ENCODE measurements at regions not wholly inside any gene's neighbourhood (a gene's known extent, or its start where the extent isn't known, plus 50 kb on each side); places are given as distances from the start of the nearest gene placed in this dataset.
A peak's percentile ranks its signal among the peaks of the same experiment; 100 is the strongest.
"Not testable (repeated sequence)": the region's sequence is repeated elsewhere in the genome, so short reads cannot be mapped to it uniquely, and the experiment has no call there.

DNA sequence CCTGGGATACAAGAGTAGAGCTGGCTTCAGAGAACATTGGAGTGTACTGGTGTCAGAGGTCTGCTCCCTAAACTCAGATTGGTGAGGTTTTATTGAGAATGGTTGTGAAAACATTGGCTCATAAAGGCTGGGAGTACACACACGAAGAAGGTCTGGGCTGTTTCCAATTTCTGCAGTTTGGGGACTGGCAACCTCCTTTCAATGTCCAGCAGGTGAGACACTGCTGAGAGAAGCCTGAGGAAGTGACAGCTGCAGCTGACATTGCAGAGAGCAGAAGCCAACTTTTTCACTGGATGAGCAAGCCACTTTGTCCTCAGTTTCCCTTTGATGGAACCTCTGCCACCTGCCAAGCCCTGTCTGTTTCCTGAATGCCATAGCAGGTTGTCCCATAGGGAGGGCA, 346.6 kb upstream of the SPRED2 start:
- no peak for FAIRE-seq

DNA sequence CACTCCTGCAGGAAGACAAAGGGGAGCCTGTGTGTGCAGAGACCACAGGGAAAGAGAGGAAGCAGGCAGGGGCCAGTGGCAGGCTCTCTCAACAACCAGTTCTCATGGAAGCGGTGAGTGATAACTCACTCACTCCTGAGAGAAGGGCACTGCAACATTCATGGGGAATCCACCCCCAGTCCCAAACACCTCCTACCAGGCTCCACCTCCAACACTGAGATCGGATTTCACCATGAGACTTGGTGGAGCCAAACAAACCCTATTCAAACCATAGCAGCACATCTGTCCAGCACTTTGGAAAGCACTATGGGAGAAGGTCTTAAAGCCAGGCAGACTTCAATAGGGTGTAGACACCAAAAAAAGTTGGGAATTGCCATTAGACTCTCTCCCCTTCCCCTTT, 345.7 kb upstream of the SPRED2 start:
- FAIRE-seq: no peak

DNA sequence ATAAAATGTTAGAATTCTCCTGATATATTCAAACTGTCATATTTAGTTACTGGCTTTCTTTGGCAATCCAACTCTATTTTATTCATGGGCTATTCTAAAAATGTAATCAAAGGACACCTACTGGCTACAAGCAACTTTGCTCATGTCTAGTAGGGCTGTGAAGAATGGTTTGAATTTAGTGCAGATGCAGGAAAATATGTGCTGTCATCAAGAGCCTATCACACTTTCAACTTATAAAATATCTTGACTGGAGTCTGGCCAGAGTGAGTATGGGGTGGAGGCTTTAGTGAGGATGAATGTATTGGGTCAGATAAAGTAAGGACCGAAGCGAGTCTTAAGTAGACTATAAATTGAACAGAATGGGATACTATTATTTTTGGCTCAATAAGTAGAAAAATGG, 343.4 kb upstream of the SPRED2 start:
- no peak for FAIRE-seq

DNA sequence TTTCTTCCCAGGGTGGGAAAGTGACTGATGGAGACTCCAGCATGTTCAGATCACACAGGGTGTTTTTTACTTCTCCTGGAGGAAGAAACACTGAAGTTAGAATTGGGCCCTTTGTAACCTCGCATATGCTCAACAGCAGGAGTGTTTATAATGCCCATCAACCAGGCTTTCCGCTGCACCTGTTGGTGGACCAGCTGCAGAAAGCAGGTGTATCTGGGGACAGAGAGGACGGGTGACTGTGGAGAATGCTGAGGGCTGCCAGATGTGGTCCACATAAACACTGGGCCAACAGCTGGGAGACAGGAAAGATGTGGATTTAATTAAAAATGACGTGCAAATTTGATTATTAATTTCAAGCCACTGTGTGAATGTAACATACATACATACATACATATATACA, 335.5 kb upstream of the SPRED2 start:
- FAIRE-seq: no peak

DNA sequence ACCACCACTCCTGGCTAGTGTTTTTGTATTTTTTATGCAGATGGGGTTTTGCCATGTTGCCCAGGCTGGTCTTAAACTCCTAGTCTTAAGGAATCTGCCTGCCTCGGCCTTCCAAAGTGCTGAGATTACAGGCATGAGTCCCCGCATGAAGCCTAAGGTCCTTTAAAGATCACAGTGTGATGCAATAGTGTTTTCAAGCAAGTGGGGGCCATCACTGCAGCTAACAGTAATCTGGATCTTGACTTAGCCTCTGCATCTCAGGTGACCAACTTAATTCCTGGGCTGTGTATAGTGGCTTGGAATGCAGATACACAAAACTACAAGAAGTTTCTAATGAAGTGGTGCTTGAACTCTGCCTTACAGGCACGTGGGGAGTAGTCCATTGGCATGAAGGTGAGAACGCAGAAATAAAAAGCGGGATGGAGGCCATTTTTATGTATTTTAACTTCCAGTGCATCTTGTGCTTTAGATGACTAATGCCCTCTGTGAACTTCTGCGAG, 334.4 kb upstream of the SPRED2 start:
- no peak for FAIRE-seq

DNA sequence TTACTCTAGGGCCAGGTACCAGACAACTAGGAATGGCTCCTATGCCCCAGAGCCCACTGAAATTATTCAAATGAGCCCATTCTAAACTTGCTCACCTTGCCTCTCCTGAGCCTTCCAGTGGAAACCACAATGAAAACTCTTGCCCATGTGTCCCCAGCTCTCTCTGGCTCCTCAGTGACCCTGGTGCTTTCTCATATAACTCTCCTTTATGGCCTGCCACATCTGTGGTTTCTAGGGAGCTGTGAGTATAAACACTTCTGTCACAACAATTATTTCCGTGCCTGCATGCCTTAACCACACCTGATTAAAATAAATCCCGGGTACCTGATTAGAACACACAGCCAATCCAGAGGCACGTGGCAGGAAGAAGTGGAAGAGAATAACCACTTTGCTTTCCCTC, 333.0 kb upstream of the SPRED2 start:
- no peak for FAIRE-seq

DNA sequence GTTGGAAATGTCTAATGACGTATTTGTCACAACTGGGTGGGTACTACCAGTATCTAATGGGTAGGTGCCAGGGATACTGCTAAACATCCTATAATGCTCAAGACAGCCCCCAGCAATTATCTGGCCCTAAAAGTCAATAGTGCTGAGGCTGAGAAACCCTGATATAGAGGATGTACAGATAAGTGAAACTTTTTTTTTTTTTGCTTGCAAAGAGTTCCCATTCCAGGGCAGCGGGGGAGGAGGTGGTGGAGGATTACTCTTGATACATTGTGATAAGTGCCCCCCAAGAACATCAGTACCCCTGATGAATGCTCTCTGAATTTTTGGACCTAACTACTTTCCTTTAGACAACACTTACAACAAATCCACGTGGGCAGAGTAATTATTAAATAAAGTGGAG, 329.7 kb upstream of the SPRED2 start:
- no peak for FAIRE-seq

DNA sequence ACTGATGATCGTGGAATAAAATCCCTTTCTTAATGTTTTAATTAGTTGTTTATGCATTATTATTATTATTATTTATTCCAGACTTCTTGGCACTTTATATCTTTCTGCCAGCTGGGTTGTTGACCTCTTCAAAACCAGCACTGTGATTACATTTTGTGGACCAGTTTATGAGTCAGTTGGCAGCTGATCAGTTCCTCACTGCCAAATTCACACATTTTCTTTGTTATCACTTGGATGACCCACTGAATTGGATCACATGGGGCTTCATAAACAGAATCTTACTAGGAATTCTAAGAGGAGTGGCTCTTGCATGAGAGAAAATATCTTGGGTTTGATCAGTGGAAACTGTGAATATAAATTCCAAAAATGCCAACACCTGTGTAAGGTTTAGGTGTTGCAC, 321.8 kb upstream of the SPRED2 start:
- peak; percentile 95 for FAIRE-seq

DNA sequence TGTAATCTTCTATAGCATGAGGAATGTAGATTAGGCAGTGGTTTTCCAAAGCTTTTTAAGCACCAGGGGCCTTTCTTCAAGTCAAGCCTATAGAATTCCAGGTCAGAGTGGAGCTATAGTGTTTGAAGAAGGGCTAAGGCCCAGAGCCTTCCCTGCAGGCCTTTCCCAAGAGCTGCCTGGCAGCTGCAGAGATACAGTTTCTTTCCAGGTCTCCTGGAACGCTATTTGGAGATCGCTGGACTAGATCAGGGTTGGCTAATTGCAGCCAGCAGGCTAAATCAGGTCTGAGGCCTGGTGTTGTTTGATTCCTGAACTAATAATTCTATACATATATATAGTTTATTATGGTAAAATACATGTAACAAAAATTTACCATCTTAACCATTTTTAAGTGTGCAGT, 319.0 kb upstream of the SPRED2 start:
- no peak for FAIRE-seq

DNA sequence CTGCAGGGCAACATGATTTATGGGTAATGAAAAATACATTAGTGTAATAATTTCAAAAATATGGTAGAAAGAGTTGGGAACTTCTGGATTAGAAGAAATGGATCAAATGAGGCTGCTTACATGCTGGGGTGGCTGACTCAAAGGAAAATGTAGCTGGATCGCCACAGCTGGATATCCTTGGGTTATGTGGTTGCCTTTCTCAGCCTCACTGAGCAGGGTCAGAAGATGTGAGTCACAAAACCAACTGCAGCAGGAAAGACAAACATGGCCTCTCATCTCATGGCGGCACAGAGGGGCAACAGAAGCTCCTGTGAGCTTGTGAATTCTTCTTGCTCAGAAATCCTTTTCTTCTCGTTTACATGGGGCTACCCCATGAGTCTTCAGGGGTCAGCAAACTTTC, 317.1 kb upstream of the SPRED2 start:
- no peak for FAIRE-seq

DNA sequence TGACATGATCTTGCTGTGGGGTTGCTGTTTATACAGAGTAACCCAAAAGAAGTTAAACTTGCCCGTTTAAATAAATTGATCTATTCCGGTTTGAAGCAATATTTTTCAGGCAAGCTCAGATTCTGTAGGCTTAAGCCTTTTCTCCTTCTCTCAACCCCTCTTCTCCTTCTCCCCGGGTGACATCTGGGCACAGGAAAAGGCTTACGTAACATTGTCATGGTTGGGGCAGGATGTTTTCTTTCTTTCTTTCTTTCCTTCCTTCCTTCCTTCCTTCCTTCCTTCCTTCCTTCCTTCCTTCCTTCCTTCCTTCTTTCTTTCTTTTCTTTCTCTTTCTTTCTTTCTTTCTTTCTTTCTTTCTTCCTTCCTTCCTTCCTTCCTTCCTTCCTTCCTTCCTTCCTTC, 315.5 kb upstream of the SPRED2 start:
- not testable (repeated sequence) for FAIRE-seq

DNA sequence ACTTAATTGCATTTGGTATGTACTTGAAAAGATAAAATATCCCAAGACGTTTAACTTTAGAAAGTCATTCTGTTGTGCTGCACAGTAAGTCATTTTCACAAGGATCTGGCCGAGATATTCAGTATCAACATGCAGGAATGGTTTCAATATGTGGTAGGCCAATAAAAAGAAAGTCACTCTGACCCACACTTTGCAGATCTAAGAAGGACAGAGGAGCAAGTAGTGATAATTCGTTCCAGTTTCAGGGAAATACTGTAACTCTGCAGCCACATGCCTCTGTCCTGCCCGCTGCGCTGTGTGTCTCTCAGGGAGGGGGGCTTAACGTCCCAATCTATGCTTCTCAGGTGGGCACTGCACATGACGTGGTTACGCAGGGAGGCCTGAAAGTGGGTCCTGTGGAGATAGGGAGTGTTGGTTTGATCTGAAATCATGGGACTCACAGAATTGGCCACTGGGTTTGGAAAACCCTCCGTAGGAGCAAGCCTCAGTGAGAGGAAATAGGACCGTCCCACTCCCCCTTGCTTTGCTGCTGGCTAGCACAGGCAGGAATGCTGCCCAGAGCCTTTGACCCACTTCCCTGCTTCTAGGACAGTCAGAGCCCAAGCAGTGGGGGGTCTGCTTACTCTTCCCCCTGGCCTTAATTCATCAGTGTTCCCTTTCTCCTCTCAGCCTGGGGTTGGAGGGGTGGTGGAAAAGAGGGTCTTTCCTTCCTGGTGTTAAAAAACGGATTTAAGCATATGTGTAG, 314.7 kb upstream of the SPRED2 start:
- peak; percentile 96 for FAIRE-seq

DNA sequence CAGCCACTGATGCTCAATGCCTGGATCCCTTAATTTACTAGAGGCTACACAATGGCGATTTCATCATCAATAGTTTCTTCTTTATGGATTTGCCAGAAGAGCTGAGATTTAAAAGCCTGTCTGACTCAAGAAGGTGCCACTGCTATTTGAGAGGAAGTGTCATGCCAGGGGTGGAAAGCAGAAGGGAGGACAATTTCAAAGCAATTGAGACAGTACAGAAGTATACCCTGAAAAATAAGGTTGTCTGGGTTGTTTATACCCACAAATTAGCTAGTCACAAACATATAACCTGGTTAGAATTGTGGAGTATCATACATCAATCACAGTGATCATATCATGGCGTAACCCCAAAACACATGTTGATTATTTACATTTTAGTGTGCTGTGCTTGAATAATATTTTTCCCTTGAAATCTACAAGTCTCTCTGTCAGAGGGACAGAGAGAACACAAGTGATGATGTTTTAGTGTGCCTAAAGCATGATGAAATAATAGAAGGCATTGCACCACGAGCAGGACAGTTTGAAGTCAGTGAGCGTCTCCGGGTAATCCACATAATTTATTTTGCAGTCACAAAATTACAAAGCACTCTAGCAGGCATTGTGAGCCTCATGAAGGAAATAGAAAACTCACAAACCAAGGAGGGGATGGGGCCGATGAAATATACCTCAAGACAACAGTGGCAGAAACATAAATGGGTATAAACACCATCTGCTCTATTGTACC, 312.2 kb upstream of the SPRED2 start:
- no peak for FAIRE-seq

DNA sequence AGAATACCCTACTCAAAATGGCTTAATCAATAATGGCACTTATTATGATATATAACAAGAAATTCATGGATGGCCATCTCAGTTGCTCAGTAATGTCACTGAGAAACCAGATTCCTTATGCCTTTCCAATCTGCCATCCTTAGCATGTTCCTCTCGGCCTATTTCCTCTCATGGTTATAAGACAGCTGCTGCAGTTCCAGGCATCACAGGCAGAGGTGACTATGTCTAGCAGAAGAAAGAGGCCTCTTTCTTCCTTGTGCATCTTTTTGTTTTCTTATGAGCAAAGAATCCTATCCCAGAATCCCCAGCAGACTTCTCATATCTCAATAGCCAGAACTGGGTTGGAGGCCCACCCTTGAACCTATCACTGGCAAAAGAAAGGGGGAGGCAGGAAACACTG, 310.6 kb upstream of the SPRED2 start:
- no peak for FAIRE-seq

DNA sequence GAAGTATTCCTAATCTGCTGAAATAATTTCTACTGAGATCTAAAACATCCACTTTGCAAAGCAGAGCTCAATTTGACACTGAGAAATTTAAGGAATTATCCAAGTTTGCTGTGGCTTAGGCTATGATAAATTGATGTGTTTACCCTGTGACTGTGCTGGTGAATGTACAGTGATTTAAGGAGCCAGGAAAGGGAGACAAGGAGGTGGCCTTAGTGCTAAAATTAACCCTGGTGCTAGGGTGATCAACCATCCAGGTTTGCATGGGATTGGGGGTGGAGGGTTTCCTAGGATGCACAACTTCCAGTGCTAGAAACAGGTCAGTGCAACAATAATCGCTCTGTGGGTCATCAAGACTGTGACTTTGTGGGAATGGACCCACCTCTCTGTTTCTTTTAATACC, 307.5 kb upstream of the SPRED2 start:
- no peak for FAIRE-seq

DNA sequence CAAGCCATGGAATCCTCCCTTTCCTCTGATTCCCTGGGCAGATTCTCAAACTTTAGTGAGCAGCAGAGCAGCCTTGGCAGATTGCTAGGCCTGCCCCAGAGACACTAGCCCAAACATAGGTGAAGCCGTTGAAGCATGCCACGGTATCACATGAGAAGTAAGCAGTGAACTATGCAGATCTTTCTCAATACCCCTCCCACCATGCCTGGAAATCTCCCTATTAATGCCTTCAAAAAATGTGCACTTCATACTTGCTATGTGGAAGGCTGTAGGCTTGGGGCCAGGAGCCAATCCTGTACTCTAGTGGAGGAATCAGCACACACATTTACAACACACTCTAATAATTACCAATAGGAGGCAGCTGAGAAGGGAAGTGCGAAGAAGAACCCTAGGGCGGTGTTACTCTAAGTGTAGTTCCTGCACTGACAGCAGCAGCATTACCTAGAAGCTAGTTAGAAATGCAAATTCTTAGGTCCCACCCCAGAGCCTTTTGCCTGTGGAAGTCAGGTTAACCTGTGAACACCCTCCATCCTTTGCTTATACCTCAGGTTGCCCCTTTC, 305.1 kb upstream of the SPRED2 start:
- no peak for FAIRE-seq

DNA sequence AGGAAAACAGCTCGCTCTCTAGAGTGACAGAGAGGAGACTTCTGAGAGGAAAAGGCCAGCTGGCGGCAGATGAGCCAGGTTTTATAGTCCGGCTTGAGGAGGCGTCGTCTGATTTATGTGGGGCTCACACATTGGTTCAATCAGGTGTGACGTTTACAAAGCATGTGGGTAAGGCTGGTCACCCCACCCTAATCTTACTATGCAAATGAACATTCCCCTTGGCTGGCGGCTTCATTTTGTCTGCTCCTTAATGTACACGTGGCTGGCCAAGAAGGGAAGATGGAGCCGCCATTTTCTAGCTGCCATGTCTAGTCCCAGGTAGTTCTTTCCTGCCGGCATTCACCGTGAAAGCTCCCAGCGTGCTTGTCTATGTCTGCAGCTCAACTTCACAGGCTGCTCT, 299.1 kb upstream of the SPRED2 start:
- FAIRE-seq: no peak

DNA sequence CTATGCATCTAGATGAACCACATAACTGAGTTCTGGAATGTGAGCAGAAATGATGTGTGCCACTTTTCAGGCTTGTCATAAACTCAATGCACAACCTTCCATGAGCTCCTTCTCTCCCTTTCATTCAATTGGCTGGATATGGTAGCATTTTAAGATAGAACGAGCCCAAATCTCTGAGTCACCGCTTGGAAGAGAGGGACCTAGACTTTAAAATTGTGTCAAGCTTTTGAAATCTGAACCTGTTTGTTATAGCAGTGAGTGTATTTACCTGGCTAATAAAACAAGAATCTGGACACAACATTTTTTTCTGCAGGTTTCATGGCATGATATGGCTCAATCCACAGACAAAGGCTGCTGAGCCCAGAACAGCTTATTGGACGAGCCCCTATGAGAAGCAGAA, 297.8 kb upstream of the SPRED2 start:
- no peak for FAIRE-seq

DNA sequence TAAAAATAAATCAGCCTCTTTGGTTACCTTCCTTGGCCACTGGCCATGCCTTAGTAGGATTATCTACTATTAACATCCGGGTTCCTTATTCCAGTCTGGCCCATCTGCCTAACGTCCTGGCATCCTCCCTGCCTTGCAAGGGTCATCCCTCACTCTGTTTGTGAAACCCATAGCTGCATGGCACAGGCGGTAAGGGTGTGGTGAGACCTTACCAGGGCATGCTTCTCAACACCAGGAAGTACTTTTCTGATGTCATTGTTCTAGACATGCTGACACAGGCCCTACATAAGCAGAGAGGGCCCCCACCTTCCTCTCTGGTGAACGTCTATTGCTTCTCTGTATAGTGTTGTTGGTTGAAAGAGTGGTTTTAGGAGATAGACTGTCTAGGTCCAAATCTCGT, 296.8 kb upstream of the SPRED2 start:
- no peak for FAIRE-seq

DNA sequence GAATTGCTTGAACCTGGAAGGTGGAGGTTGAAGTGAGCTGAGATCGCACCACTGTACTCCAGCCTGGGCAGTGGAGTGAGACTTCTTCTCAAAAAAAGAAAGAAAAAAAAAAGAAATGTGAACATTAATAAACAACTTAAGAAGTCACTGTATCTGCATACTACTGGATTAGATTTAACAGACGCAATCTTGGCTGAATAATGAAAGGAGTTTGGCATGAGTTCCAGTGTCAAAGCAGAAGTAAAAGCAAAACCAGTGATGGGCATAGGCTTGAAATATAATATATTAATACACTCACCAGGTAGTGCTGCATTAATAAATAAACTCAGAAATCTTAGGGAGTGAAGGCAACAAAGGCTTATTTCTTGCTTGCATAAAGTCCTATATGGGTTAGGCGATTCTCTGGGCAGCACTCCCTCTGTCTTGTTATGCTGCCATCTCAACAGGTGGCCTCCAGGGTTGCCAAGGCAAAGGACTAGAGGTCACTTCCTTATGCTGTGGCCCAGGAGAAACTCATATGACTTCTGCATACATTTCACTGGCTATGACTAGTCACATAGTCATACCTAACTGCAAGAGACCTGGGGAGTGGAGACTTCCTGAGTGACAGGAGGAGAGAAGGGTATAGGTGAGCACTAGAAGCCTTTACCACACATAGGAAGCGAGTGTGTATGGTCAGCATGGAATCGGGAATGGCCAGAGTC, 296.2 kb upstream of the SPRED2 start:
- no peak for FAIRE-seq

DNA sequence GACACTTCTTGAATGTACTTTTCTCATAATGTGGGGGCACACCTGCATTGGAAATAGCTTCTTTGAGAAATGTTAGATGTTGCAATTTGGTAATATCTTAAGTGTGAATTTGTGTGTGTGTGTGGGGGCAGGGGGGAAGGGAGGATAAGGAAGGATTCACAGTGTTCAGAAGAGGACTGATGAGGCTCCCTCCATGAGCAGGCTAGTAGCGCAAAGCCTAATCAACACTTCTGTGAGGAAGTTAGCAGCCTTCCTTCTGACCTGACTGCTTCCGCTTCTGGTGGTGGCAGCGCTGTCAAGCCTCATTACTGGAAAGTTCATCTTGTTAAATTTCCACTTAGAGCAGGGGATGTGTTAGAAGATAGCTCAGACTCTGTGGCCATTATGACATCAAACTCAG, 295.4 kb upstream of the SPRED2 start:
- FAIRE-seq: no peak

DNA sequence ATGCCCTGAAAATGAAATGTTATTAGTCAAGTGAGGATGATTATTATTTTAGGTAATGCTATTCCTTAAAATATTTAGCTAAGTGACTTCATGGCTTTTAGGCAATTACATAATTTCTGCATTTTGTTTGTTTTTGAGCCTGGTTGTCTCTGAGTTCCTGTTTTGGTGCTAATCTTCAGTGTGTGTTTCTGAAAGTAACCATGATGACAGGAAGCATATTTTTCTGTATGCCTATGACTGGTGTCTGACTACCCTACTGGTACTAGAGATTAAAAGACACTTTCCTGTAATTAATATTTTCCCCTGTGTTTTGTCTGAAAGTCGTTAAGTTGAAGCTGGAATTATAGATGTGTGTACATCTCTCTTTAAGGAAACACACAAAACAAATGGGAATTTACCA, 295.0 kb upstream of the SPRED2 start:
- no peak for FAIRE-seq

DNA sequence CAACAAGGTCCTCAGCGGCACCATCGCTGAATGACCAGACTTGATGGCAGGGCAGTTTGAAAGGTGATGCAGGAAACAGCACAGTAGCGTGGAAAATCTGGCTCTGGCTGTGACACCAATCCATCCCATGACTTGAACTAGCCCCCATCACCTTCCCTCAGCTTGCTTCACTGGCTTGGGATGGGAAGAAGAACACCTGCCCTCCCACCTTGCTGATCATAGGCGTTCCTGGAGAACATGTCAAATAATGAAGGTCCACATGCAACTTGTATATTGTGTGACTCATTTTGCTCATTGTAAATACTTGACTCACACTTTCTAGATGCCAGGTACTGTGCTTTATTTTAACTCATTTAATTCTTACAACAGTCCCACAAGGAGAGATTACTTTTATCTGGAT, 292.4 kb upstream of the SPRED2 start:
- no peak for FAIRE-seq

DNA sequence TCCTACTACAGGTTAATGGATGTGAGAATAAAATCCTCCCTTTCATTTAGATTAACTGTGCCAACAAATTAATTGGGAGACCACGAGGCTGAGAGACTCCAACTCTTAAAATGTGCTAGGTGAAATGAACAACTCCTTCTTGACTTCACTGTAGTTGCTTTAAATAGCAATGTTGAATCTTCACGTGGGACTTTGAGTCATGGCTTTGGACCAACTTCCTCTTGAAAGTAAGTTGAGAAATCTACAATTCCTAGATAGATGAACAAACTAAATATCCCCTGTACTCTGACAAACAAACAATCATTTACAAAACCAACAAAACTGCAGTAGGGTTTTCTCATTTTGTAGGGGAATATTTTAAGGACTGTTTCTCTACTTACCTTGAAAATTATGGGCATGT, 291.9 kb upstream of the SPRED2 start:
- no peak for FAIRE-seq

Measured in endometrium (tissue), 2 donors.